ENCODE measurements at regions not wholly inside any gene's neighbourhood (a gene's known extent, or its start where the extent isn't known, plus 50 kb on each side); places are given as distances from the start of the nearest gene placed in this dataset.

DNA sequence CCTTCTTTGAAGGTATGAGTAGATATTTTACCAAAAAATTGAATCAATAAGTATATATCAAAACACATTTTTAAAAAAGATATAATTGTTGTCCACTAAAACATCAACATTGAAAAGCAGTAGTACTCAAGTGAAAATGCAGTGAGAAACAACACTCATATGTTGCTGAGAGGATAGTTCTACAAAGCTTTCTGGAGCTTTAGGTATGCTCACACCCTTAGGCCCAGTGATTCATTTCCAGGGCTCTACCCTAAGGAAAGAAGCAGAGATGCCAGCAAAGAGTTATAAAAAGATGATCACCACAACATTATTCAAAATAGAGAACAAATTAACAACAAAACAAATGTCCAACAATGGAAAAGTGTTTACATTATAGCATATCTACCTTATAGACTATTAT, 197.3 kb upstream of the CCDC150 start:
- DNase-seq (ENCODE audit: low spot score), result no peak

DNA sequence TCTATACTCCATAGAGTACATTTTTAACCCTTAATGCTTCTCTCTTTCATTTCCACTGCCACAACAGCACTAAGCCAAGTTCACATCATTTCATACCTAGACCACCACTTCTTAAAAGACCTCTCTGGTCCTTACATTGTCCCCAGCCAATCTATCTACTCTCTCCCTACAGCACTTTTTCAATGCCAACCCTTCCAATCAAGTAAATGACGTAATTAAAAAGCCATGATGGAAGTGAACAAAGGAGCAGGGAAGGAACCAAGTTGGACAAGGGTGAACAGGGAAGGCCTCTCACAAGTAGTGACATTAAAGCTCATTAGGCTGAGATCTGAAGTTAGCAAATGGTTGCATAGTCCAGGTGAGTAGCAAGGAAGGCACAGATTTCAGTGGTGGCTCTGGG, 195.1 kb upstream of the CCDC150 start:
- no peak for DNase-seq (ENCODE audit: low spot score)

DNA sequence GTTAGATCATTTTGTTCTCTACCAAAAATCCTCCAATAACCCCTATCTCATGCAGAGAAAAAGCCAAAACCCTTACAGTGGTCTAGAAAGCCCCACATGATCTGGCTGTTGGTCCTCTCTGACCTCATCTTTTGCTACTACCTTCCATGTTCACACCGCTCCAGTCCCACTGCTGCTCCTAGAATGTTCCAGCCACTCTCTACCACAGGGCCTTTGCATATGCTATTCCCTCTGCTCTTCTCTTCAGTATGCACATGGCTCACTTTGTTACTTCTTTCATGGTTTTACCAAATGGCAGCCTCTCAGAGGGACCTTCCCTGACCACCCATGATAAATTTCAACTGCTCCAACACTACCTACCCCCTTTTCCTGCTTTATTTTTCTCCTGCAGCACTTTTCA, 193.5 kb upstream of the CCDC150 start:
- no peak for DNase-seq (ENCODE audit: low spot score)

DNA sequence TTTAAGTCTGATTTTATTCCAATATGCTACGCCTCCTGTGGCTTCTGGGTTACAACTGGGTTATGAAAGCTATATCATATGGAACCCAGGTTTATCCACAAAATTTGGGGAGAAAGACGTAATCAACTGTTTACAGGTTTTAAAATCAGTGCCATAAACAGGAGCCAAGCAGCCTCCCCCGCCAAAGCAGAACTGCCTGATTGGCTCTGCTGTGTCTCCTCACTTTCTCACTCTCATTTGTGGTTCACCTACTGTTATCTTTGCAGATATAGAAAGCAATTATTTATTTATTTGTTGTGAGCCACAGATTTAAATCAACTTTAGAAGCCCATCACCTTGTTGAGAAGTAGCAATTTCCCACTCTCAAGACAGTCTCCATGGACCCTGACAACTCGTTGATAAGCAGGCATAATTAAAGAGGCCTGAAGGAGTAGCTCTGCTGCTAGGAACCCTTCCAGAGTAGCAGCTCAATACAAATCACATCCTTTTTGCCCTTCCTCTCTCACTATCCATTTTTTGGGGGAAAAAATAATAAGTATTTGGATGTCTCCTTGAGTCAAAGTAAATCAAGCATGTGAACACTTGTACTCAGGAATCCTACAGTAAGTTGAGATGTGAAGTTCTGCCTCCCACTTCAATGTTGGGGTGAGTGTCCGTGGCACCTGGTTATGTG, 191.0 kb upstream of the CCDC150 start:
- no peak for DNase-seq (ENCODE audit: low spot score)

DNA sequence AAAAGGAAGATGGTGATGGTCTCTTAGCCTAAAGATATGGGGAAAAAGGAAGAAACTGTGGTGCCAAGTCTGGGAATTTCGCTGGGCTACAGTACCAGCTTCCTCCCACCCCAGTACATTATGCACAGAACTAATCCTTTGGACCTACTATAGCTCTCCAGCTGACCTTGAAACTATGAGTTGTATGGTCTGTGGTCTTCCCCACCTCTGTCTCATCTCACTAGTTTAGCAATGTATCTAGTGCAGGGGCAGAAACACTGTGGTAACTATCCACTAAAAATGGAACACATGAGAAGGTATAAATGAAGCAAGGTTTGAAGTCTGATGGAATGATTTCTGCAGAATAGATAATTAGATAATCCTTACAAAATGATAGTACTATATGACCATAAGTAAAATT, 190.4 kb upstream of the CCDC150 start:
- DNase-seq (ENCODE audit: low spot score), result no peak

DNA sequence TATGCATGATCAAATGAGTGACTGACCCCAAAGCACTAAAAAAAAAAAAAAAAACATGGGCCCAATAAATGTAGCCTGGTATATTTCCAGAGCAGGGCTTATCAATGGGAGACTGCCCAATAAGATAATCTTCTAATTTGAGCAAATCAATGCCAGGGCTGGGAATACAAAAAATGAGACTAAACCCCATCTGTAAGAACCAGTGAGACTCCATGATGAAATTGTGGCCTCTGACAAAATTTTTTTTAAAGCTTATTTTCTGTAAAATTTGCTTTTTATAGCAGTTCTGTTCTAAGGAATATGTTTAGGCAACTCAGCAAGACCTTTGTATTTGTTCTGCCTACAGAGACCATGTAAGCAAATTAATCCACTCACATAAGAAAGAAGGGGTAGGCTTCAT, 186.8 kb upstream of the CCDC150 start:
- no peak for DNase-seq (ENCODE audit: low spot score)

DNA sequence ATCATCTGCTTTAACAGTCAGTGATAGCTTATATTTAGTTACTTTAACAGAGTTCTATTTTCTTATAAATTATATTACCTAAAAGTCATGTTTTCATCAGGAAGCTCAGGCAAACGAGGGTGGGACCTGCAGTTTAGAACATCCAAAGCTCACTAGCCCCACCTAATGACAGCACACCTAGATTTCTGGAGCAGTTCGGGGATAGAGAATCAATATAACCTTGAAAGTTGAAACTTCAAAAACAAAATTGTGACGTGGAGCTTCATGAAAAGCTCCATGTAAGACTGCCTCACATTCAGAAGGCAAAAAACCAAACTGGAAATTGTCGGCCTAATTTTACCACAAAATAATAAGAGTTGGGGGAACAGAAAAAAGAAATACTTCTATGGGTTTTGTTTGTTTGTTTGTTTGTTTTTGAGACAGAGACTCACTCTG, 185.9 kb upstream of the CCDC150 start:
- DNase-seq (ENCODE audit: low spot score), result peak; percentile 51

DNA sequence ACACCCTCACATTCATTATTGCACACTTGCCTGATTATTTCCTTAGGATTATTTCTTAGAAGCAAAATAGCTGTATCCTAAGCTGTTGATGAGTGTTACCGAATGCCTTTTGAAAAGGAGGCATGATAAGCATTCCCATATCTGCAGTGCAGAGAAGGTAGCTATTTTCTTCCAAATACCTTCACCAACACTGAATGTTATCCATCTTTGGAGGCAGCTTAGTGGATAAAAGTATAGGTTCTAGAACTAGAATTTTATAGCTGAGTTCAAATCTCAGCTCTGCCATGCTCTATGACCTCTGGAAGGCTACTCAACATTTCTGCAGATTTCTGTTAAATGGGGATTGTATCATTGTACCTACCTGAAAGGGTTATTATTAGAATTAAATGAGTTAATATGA, 185.0 kb upstream of the CCDC150 start:
- no peak for DNase-seq (ENCODE audit: low spot score)

DNA sequence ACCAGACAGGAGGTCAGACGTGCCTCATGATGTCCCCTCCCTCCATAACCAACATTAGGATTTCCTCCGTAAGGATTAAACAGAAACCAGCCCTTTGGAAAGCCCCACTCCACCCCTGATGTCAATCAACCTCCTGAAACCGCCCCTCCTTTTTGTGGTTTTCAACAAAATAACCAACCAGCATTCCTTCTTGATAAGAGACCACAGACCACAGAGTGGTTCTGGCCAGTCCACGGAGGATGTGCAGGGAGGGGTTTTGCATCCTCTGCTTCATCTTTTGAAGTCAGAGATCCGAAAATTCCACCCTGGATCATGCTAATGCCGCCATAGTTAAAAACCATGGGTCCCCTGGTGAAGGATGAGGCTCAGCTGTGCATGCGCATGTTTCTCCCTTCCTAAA, 180.0 kb upstream of the CCDC150 start:
- DNase-seq (ENCODE audit: low spot score), result peak; percentile 6

DNA sequence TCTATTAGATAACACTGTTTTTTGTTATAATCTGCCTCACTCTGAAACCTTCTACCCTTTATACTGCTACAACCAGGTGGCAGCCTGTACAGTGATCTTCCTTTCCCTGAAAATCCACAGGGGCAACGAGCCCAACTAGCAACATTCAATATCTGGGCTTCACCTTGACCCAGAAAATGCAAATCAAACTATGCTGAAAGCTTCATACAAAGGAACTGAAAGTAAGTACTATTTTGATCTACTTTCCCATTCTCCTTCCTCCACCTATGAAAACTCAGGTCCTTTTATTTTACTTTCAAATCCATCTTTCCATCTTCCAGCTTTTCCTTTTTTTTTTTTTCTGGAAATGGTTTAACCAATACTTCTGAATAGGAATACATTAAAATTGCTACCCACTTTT, 175.8 kb upstream of the CCDC150 start:
- DNase-seq (ENCODE audit: low spot score), result no peak

DNA sequence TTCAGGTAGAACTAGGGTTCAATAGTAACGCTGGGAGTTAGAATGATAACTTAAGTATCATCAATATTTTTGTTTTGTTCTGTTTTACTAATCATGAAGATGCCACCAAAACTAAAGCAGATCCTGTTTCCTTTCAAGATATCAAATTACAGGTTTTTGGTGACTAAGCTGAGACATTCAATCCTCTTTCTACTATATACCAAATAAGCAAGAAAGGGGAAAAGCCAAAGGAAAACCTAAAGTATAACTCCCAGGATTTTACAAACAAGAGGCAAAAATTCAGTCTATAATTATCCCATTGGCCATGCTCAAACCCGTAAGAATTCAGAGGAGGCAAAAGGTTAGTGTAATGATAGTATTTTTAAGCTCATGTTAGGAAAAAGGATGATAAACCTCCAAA, 175.2 kb upstream of the CCDC150 start:
- DNase-seq (ENCODE audit: low spot score), result no peak

DNA sequence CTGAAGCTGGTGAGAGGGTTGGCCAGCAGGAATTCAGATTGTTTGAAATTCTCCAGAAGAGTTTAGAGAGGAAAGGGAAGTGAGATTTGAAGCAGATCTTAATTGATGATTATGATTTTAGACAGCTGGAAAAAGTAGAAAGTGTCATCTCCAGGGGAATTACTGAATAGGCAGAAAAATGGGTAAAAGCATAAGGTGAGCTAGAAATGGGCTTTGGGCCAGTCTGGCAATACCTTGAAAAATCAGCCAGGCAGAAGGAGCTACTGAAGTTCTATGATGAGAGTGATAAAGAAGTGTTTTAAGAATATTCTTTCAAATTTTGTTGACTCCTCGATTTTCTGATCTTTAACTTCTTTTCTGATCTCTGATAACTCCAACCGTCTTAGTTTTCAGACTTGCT, 172.9 kb upstream of the CCDC150 start:
- DNase-seq (ENCODE audit: low spot score), result no peak

DNA sequence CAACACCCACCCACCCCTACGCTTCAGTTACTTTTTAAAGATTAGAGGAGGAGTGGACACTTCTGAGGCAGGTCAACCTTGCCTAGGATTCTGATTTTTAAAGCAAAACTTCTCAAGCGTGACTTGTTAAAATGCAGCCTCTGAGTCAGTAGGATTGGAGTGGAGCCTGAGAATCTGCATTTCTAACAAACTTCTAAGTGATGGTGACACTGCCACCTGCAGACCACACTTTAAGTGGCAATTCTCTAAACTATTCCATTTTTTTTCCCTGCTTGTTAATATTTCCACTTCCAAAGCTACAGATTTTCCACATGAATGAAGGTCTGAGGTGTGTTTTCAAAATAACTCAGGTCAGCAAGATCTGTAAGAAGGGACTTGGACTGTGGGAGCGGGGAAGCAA, 171.1 kb upstream of the CCDC150 start:
- DNase-seq (ENCODE audit: low spot score), result no peak

DNA sequence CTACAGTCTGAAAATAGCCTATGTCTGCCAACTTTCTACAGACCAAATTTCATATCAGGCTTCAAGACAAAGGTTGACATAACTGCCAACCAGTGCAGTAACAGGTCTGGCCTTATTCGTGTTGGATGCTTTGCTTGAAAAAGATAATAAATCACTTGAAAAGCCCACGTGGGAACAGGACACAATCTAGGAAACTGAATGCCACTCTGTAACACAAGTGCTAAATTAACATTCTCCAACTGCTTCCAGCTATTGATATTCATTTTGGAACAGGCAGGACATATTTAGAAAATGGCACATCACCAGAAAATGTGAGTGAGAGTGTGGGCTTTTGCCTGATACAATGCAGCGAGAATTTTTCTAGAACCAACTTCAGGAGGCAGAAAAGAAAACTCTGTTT, 165.9 kb upstream of the CCDC150 start:
- DNase-seq (ENCODE audit: low spot score), result no peak

DNA sequence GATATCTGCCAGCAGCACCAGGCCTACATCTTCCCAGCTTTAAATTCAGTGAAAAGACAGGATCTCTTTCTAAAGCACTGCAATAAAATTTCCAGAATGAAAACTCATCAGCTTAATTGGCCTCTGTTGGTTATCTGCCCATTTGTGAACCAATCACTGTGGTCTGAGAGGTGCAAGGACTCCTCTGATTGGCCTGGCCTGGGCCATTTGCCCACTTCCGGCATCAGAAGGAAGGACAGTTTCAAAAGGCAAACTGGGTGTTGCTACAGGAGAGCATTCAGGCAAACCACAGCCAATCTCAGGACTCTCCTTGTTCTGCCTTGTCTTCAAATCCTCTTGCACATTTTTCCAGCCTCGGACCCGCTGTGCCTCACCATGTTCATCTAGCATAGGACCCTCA, 163.9 kb upstream of the CCDC150 start:
- no peak for DNase-seq (ENCODE audit: low spot score)

DNA sequence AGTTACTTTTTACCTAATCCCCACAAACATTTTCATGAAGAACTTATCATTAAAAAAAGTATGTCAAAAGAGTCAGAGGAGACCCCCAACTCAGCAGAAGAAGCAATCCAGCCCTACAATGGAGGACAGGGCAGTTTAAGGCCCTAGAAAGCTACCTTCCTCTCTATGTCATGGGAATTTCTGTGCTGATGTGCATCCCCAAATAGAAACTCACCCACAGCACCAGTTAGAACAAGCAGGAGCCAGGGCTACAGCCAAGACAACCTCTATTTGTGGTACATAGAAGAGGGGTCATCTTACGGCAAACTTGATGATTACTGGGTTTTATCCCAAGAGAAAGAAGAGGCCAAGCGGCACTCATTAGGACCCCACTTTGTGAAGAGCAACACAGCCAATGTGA, 160.9 kb upstream of the CCDC150 start:
- no peak for DNase-seq (ENCODE audit: low spot score)

DNA sequence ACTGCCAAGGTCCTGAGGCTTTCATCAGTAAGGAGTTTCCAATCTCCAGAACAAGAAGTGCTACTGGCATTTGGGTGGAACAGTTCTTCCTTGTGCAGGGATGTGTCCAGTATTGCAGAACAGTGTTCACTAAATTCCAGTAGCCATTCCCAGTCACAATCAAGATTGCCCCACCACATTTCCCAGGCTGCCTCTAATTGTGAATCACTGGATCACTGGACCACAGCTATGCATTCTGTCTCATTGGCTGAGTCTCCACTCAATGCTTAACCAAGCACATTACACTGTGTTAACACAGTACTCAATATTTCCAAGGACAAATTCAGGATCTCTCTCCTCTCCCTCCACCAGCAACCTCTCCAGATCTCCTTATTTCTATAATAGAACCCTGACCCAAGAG, 160.2 kb upstream of the CCDC150 start:
- DNase-seq (ENCODE audit: low spot score), result no peak

DNA sequence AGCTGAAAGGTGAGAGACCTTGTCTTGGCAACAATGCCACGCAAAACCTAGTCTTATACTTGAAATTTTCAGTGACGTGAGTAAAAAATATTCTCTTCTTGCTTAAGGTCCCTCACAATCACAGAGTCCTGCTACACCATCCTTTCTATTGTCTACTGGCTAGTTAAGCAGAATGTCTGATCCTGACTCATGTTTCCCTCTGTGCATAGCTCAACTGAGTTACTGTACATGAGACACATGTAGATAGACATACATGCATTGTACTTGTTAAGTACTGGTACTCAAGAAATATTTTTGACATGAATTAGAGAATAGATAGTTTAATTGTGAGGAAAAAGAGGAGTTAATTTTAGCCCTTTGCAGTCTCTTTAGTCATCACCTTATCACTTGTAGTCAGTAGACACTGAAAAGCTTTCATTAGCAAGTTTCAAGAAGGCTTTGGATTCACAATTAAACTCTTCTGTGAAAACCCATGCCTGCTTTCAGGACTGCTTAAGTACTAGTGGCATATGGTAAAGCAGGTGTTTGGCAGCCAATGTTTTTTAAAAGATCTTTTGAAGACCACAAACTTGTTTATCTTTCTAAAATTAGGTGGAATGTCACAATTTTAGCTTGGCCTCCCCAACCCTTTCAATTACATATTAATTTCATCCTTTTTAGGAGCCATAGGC, 158.7 kb upstream of the CCDC150 start:
- DNase-seq (ENCODE audit: low spot score), result no peak

DNA sequence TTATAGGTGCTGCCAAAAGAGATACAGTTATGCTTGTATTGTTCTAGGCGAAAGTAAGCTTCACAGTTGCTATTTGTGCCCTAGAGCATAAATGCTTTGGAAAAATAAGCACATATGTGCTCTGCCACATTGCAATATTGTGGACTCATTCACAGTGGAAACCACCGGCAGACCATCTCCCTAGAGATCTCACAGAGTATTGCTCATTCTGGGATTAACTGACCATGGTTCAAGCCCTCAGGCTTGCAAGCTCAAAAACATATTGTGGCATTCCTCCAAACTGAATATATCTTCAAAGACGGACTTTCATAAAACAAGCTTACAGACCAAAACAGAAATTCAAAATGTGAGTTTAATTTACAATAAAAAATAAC, 158.2 kb upstream of the CCDC150 start:
- DNase-seq (ENCODE audit: low spot score), result no peak

DNA sequence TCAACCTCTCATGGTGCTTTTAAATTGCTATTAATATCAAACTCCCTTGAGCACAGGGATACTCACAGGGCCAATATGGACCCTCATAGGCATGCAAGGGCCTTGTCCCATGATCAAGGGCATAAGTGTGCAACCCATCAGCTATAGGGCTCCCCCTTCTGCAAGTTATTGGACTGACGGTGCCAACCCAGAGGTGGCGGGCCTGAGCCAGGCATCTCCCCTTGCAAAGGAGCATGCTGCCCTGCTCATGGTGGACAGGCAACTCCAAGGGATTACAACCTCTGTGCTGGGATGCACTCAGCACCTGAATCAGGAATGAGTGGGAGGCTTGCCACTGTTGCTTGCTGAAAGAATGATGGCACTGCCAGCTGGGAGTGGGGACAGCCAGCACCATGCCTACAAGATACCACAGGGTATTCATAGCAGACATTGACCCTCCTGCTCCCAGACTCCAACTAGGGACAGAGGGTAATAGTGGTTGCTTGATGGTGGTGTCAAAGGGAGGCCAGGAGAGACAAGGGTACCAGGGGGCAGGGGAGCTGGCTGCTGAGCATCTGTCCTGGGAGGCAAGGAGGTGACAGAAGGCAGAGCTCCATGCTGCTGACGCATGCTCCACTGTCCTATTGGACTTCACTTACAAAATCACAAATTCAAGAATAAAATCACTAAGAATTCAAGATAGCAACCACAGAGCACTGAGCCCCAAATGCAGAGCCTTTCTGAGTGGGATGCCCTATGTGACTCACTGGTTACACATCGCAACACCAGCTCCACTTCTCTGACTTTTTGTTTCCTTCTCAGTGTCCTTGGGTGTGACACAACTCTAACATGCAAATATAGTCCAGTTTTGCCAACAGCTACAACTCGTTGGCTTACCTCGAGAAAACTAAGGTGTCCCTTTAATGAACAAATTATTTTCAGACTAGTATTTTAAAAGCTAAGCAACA, 157.1 kb upstream of the CCDC150 start:
- DNase-seq (ENCODE audit: low spot score), result no peak

DNA sequence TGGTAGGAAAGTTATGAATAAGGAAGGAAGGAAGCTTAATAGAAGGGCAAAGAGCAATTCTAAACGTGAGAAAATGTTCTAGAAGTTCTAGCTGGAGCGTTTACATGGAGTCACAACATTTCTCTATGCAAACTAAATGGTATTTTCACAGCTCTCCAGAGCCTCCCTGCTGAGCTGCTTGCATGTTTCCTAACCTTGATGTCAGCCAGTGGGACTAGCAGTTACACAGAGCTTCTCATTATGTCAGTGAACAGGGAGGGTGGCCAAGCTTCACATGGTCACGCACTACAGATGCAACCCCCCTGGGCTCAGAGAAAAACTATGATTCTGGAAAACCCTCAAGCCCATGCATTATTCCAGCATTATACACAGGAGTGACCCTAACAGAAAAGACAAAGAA, 153.4 kb upstream of the CCDC150 start:
- DNase-seq (ENCODE audit: low spot score), result no peak

DNA sequence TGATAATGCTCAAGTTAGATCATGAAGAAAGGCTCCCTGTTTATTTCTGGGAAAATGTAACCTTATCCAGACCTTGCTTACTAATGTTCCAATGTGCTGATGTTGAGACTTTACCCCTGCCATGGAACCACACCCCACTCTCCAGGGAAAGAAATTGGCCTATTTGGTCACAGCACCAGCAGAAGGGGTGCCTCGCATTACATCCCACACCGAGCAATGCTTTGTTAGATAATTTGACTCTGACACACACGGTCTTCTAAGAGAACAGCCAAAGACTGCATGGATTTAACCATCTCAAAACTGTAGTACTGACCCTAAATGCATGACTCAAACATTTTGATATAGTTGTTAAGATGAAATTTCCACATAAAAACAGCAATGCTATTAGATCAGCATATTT, 152.1 kb upstream of the CCDC150 start:
- no peak for DNase-seq (ENCODE audit: low spot score)

DNA sequence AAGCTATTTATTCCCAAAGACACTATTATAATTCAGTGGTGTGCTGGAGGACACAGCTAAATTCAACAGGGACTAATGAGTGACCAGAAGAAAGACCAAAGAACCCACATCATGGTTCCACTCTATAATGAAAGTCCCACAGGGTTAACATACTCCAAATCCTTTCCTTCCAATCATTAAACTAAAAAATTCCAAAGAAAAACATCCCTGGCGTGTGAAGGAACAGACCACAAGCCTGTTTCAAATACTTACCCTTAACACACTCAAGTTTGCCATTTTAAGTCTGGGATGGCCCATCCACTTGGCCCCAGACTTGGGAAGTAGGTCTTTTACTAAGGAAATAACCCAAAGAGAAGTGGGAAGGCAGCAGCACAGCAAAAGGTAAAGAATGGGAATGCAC, 150.1 kb upstream of the CCDC150 start:
- no peak for DNase-seq (ENCODE audit: low spot score)
